Smooth muscle cell (in vitro differentiated cells): ENCODE measurements at regions not wholly inside any gene's neighbourhood (a gene's known extent, or its start where the extent isn't known, plus 50 kb on each side); places are given as distances from the start of the nearest gene placed in this dataset.
"Not testable (repeated sequence)": the region's sequence is repeated elsewhere in the genome, so short reads cannot be mapped to it uniquely, and the experiment has no call there.

ENCODE experiments used
- DNase-seq: peaks from one replicate; lab custom pipeline; 2025; ENCODE audit not compliant: unreplicated experiment; lab: John Stamatoyannopoulos, UW
- H2AFZ ChIP-seq: fragments of 200-600 bp; sonication (generic); 2 replicates; pipeline ENCODE4 v1.6.0; 2016; ENCODE audit warnings: antibody characterized with exemption, low read depth, mild to moderate bottlenecking
- H3F3A ChIP-seq: fragments of 200-600 bp; sonication (generic); 2 replicates; pipeline ENCODE4 v1.6.0; 2017; ENCODE audit warnings: antibody characterized with exemption, low read depth
- H3K27ac ChIP-seq: fragments of 200-600 bp; sonication (generic); 2 replicates; pipeline ENCODE4 v1.5.1; 2016; ENCODE audit warnings: low read depth, mild to moderate bottlenecking
- H3K27me3 ChIP-seq: fragments of 200-600 bp; sonication (generic); 2 replicates; pipeline ENCODE4 v1.6.1; 2016; ENCODE audit warnings: low read depth, mild to moderate bottlenecking
- H3K36me3 ChIP-seq: fragments of 200-600 bp; sonication (generic); 2 replicates; pipeline ENCODE4 v1.5.1; 2016; ENCODE audit warnings: low read depth
- H3K4me1 ChIP-seq: fragments of 200-600 bp; sonication (generic); 2 replicates; pipeline ENCODE4 v1.5.1; 2016; ENCODE audit warnings: low read depth
- H3K4me2 ChIP-seq: fragments of 200-600 bp; sonication (generic); 2 replicates; pipeline ENCODE4 v1.6.0; 2016; ENCODE audit warnings: mild to moderate bottlenecking
- H3K4me3 ChIP-seq: fragments of 200-600 bp; sonication (generic); 2 replicates; pipeline ENCODE4 v1.5.1; 2016; ENCODE audit warnings: mild to moderate bottlenecking
- H3K79me2 ChIP-seq: fragments of 200-600 bp; sonication (generic); 2 replicates; pipeline ENCODE4 v1.6.0; 2016; ENCODE audit warnings: low read depth, mild to moderate bottlenecking
- H3K9ac ChIP-seq: fragments of 200-600 bp; sonication (generic); 2 replicates; pipeline ENCODE4 v1.6.0; 2016; ENCODE audit warnings: low read depth
- H3K9me3 ChIP-seq: fragments of 200-600 bp; sonication (generic); replicated peaks from 2 replicates; pipeline ENCODE4 v1.5.1; 2016; ENCODE audit warnings: low read depth
- H4K20me1 ChIP-seq: fragments of 200-600 bp; sonication (generic); 2 replicates; pipeline ENCODE4 v1.6.0; 2016; ENCODE audit warnings: low read depth
- WGBS: methylation state at CpG from one replicate; pipeline ENCODE4 v1.1.7; 2016; ENCODE audit warnings: low lambda C conversion rate; 5-methylcytosine and 5-hydroxymethylcytosine counted together
- TF ChIP-seq, protein P1 (sequence below): fragments of 200-600 bp; sonication (generic); IDR thresholded peaks from 2 replicates; pipeline ENCODE4 v1.5.1; 2017; ENCODE audit warnings: borderline replicate concordance, mild to moderate bottlenecking, antibody characterized with exemption; ENCODE audit not compliant: insufficient read depth, poor library complexity, severe bottlenecking

GRCh38 chr16:52912565-52913173, 140.0 kb downstream of the CHD9NB start:
- Histone ChIP-seq H3K9ac (no peak overlapping the region), H3K4me3 (no peak overlapping the region), H3K9me3 (no peaks in the 10 kb centered on the region), H3K27me3 (no peaks in the 10 kb centered on the region), H3F3A (no peaks in the 10 kb centered on the region), H2AFZ (no peak overlapping the region), H3K4me2 (no peak overlapping the region), H4K20me1 (no peaks in the 10 kb centered on the region), H3K4me1 (no peaks in the 10 kb centered on the region), H3K36me3 (no peaks in the 10 kb centered on the region), H3K27ac (no peak overlapping the region), H3K79me2 (no peaks in the 10 kb centered on the region)
- WGBS, result 17% methylated on average over 7 of the region's 7 CpGs
- TF ChIP-seq, protein P1, sequence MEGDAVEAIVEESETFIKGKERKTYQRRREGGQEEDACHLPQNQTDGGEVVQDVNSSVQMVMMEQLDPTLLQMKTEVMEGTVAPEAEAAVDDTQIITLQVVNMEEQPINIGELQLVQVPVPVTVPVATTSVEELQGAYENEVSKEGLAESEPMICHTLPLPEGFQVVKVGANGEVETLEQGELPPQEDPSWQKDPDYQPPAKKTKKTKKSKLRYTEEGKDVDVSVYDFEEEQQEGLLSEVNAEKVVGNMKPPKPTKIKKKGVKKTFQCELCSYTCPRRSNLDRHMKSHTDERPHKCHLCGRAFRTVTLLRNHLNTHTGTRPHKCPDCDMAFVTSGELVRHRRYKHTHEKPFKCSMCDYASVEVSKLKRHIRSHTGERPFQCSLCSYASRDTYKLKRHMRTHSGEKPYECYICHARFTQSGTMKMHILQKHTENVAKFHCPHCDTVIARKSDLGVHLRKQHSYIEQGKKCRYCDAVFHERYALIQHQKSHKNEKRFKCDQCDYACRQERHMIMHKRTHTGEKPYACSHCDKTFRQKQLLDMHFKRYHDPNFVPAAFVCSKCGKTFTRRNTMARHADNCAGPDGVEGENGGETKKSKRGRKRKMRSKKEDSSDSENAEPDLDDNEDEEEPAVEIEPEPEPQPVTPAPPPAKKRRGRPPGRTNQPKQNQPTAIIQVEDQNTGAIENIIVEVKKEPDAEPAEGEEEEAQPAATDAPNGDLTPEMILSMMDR, result peak; percentile 83
- DNase-seq, result no peak

DNA sequence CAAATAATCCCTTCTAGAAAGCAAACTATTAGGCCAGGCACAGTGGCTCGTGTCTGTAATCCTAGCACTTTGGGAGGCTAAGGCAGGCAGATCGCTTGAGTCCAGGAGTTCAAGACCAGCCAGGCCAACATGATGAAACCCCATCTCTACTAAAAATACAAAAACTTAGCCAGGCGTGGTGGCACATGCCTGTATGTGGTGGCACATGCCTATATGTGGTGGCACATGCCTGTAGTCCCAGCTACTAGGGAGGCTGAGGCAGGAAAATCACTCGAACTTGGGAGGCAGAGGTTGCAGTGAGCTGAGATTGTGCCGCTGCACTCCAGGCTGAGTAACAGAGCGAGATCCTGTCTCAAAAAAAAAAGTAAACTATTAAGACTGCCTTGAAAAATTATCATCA, 144.6 kb downstream of the CHD9NB start:
- 79% methylated on average over 6 of the region's 6 CpGs for WGBS
- H3K9ac ChIP-seq, result not testable (repeated sequence)

GRCh38 chr16:52906281-52906680, 146.4 kb downstream of the CHD9NB start:
- WGBS, result 75% methylated on average over 3 of the region's 3 CpGs
- H3K9me3 ChIP-seq, result no peaks in the 10 kb centered on the region
- H3K9ac ChIP-seq, result no peak overlapping the region
- H3K27me3 ChIP-seq, result no peaks in the 10 kb centered on the region
- no peaks in the 10 kb centered on the region for H3K36me3 ChIP-seq
- no peak overlapping the region for H3K27ac ChIP-seq
- no peaks in the 10 kb centered on the region for H3K79me2 ChIP-seq
- no peaks in the 10 kb centered on the region for H4K20me1 ChIP-seq
- no peak overlapping the region for H2AFZ ChIP-seq
- no peak overlapping the region for H3K4me2 ChIP-seq
- no peak for DNase-seq
- no peaks in the 10 kb centered on the region for H3F3A ChIP-seq
- H3K4me3 ChIP-seq, result no peak overlapping the region
- TF ChIP-seq, protein P1, result no peak
- H3K4me1 ChIP-seq, result no peaks in the 10 kb centered on the region

More for the DNA sequence above, 144.6 kb downstream of the CHD9NB start:
- H3K27me3 ChIP-seq, H3K9me3 ChIP-seq, H3F3A ChIP-seq, H3K27ac ChIP-seq, H3K36me3 ChIP-seq, H3K4me3 ChIP-seq, H3K4me1 ChIP-seq, H2AFZ ChIP-seq, H3K79me2 ChIP-seq, DNase-seq, H3K4me2 ChIP-seq, H4K20me1 ChIP-seq: not testable (repeated sequence)

DNA sequence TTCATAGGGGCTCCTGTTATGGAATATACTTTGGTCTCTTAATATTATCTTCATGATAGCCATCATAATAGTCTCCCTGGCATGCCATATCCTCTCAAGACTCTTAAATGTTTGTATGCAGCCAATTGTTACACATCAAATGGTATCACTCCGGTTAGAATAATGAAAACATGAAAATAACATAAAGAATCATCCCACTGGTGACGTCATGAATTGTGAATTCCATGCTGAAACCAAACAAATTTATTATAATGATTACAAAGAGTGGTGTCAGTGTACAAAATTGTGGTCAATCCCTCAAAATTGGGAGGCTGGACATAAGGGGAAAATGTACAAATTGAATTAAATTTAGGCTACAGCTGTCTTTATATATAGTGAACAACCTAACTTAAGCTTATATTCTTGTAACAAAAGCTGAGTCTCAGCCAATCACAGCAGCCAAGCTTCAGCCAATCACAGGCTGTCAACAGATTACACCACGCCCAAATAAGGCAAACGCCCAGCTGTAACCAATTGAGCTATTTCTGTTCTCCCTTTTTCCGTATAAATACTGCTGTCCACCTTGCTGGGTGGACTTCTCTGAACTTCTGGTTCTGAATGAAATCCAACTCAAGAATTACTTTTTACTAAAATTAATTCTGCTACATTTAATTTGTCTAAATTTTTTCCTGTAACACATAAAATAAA, 156.1 kb downstream of the CHD9NB start:
- no peaks in the 10 kb centered on the region for H3F3A ChIP-seq
- 92% methylated on average over 5 of the region's 5 CpGs for WGBS
- TF ChIP-seq, protein P1, result no peak
- no peak for DNase-seq
- H3K36me3 ChIP-seq, result no peaks in the 10 kb centered on the region
- no peaks in the 10 kb centered on the region for H3K79me2 ChIP-seq
- no peaks in the 10 kb centered on the region for H3K4me1 ChIP-seq
- H3K4me2 ChIP-seq, result no peak overlapping the region
- H3K4me3 ChIP-seq, result no peak overlapping the region
- no peaks in the 10 kb centered on the region for H4K20me1 ChIP-seq
- H2AFZ ChIP-seq, result no peak overlapping the region
- no peaks in the 10 kb centered on the region for H3K9me3 ChIP-seq
- no peaks in the 10 kb centered on the region for H3K27me3 ChIP-seq
- no peak overlapping the region for H3K27ac ChIP-seq
- no peak overlapping the region for H3K9ac ChIP-seq
